ENCODE measurements at regions not wholly inside any gene's neighbourhood (a gene's known extent, or its start where the extent isn't known, plus 50 kb on each side); places are given as distances from the start of the nearest gene placed in this dataset.
"Not testable (repeated sequence)": the region's sequence is repeated elsewhere in the genome, so short reads cannot be mapped to it uniquely, and the experiment has no call there.

- no peak for DNase-seq
Observed at GRCh38 chr6:67887747-67888545, 747.1 kb upstream of the ADGRB3 start.

GRCh38 chr6:67887419-67887746 lies 747.7 kb upstream of the ADGRB3 start:
- DNase-seq = no peak

- no peak for DNase-seq
Observed at GRCh38 chr6:67886840-67887292, 748.2 kb upstream of the ADGRB3 start.

GRCh38 chr6:67886036-67886707 lies 748.9 kb upstream of the ADGRB3 start:
- DNase-seq = no peak

- no peak for DNase-seq
Observed at GRCh38 chr6:67885081-67886033, 749.7 kb upstream of the ADGRB3 start.

- no peak for DNase-seq
Observed at GRCh38 chr6:67884442-67884841, 750.6 kb upstream of the ADGRB3 start.

GRCh38 chr6:67883500-67884366 lies 751.3 kb upstream of the ADGRB3 start:
- no peak for DNase-seq

GRCh38 chr6:67882436-67883311 lies 752.4 kb upstream of the ADGRB3 start:
- DNase-seq = no peak

- DNase-seq = no peak
Observed at GRCh38 chr6:67881706-67882065, 753.4 kb upstream of the ADGRB3 start.

- DNase-seq = no peak
Observed at GRCh38 chr6:67880939-67881705, 754.0 kb upstream of the ADGRB3 start.

- DNase-seq = not testable (repeated sequence)
Observed at GRCh38 chr6:67880343-67880742, 754.7 kb upstream of the ADGRB3 start.

GRCh38 chr6:67879928-67880327 lies 755.2 kb upstream of the ADGRB3 start:
- DNase-seq = not testable (repeated sequence)

- not testable (repeated sequence) for DNase-seq
Observed at GRCh38 chr6:67879105-67879904, 755.8 kb upstream of the ADGRB3 start.

- DNase-seq = not testable (repeated sequence)
Observed at GRCh38 chr6:67878216-67878615, 756.9 kb upstream of the ADGRB3 start.

- DNase-seq = no peak
Observed at GRCh38 chr6:67877288-67877687, 757.8 kb upstream of the ADGRB3 start.

GRCh38 chr6:67875877-67876383 lies 759.2 kb upstream of the ADGRB3 start:
- no peak for DNase-seq

GRCh38 chr6:67870321-67870720 lies 764.8 kb upstream of the ADGRB3 start:
- DNase-seq = no peak

- no peak for DNase-seq
Observed at GRCh38 chr6:67863346-67863745, 771.7 kb upstream of the ADGRB3 start.

GRCh38 chr6:67854098-67854497 lies 781.0 kb upstream of the ADGRB3 start:
- no peak for DNase-seq
